ENCODE measurements at regions not wholly inside any gene's neighbourhood (a gene's known extent, or its start where the extent isn't known, plus 50 kb on each side); places are given as distances from the start of the nearest gene placed in this dataset.

GRCh38 chr2:133927894-133928293 lies 326.0 kb upstream of the MGAT5 start:
- WGBS, 2 donors = 64 to 71% methylated on average over 2 of the region's 2 CpGs
- intact Hi-C loops (cut with DNase I) = no loop called here
- DNase-seq (no peak), ATAC-seq (no peak)
- H3K4me1 ChIP-seq = no peaks in the 10 kb centered on the region
- no peak overlapping the region for H3K27ac ChIP-seq
- no peak overlapping the region for H3K4me3 ChIP-seq
- H3K27me3 ChIP-seq = no peaks in the 10 kb centered on the region
- TF ChIP-seq, protein P1, sequence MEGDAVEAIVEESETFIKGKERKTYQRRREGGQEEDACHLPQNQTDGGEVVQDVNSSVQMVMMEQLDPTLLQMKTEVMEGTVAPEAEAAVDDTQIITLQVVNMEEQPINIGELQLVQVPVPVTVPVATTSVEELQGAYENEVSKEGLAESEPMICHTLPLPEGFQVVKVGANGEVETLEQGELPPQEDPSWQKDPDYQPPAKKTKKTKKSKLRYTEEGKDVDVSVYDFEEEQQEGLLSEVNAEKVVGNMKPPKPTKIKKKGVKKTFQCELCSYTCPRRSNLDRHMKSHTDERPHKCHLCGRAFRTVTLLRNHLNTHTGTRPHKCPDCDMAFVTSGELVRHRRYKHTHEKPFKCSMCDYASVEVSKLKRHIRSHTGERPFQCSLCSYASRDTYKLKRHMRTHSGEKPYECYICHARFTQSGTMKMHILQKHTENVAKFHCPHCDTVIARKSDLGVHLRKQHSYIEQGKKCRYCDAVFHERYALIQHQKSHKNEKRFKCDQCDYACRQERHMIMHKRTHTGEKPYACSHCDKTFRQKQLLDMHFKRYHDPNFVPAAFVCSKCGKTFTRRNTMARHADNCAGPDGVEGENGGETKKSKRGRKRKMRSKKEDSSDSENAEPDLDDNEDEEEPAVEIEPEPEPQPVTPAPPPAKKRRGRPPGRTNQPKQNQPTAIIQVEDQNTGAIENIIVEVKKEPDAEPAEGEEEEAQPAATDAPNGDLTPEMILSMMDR (IDR thresholded peaks at IDR 0.05) = no peak
- no peak for TF ChIP-seq POLR2A (IDR thresholded peaks at IDR 0.05)
- H3K36me3 ChIP-seq (replicated peaks in 1 of 2; ENCODE audit: insufficient read depth in 1 of 2, low read depth in 2 of 2) = no peaks in the 10 kb centered on the region
- H3K9me3 ChIP-seq = no peaks in the 10 kb centered on the region

DNA sequence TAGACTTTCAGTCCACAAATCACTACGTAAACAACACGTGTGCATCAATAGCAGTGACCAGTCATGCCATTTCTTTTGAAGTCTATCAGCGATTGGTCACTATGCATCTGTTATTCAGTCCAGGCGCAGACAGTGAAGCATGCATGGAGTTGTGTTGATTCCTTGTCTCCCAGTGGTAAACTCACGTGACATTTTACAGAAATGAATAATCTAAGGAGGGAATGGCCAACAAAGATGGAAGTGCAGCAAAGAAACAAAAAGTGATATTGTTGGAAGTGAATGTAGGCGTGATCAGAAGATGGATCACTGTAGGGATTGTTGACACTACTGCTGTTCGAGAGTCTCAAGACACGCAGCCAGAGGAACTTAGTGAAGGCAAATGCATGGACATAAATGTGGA lies 317.8 kb upstream of the MGAT5 start:
- ATAC-seq (no peak), DNase-seq (no peak)
- no peak overlapping the region for H3K27ac ChIP-seq
- no peaks in the 10 kb centered on the region for H3K4me1 ChIP-seq
- H3K36me3 ChIP-seq (replicated peaks in 1 of 2; ENCODE audit: insufficient read depth in 1 of 2, low read depth in 2 of 2) = no peaks in the 10 kb centered on the region
- H3K4me3 ChIP-seq = no peak overlapping the region
- H3K27me3 ChIP-seq = no peaks in the 10 kb centered on the region
- H3K9me3 ChIP-seq = no peaks in the 10 kb centered on the region
- WGBS, 2 donors = 69 to 82% methylated on average over 8 of the region's 8 CpGs
- TF ChIP-seq, protein P1 (IDR thresholded peaks at IDR 0.05) = no peak
- no peak for TF ChIP-seq POLR2A (IDR thresholded peaks at IDR 0.05)
- intact Hi-C loops (cut with DNase I) = no loop called here

DNA sequence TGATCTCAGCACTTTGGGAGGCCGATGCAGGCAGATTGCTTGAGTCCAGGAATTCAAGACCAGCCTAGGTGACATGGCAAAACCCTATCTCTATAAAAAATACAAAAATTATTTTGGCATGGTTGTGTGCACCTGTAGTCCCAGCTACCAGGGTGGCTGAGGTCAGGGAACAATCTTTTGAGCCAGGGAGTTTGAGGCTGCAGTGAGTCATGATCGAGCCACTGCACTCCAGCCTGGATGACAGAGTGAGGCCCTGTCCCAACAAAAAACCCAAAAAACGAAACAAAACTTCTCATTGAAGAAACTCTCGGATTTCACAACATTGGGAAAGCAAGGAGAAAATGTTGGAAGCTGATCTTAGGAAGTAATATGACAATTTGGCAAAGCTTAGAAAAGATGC lies 317.3 kb upstream of the MGAT5 start:
- Histone ChIP-seq H3K4me3 (no peak overlapping the region), H3K9me3 (no peaks in the 10 kb centered on the region), H3K36me3 (replicated peaks in 1 of 2; ENCODE audit: insufficient read depth in 1 of 2, low read depth in 2 of 2) (no peaks in the 10 kb centered on the region), H3K27me3 (no peaks in the 10 kb centered on the region), H3K27ac (no peak overlapping the region), H3K4me1 (no peaks in the 10 kb centered on the region)
- WGBS, 2 donors = 57 to 60% methylated on average over 4 of the region's 4 CpGs
- intact Hi-C loops (cut with DNase I) = no loop called here
- no peak for DNase-seq
- TF ChIP-seq, protein P1 (IDR thresholded peaks at IDR 0.05) = no peak
- TF ChIP-seq POLR2A (IDR thresholded peaks at IDR 0.05) = no peak
- ATAC-seq = no peak

DNA sequence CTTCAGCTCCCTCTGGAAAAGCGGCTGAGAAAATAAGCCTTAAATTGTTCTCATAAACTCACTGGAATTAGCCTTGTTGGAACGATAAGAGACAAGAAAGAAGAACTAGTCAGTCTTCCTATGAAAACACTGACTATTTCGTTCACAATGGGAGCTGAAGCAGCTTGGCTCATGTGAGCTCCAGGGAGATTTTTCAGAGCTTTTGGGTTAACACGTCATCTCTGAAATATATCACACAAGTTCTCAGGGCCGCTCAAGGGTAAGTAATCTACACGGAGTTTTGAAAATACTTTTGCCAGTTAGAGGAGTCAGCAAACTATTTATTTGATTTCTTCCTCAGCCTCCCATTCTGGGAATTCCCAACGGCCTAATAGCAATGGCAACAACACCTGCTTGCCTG lies 316.2 kb upstream of the MGAT5 start:
- DNase-seq = no peak
- Histone ChIP-seq H3K27ac (no peak overlapping the region), H3K4me1 (no peaks in the 10 kb centered on the region), H3K27me3 (no peaks in the 10 kb centered on the region), H3K36me3 (replicated peaks in 1 of 2; ENCODE audit: insufficient read depth in 1 of 2, low read depth in 2 of 2) (no peaks in the 10 kb centered on the region), H3K4me3 (no peak overlapping the region), H3K9me3 (no peaks in the 10 kb centered on the region)
- no peak for ATAC-seq
- TF ChIP-seq POLR2A (IDR thresholded peaks at IDR 0.05) = no peak
- TF ChIP-seq, protein P1 (IDR thresholded peaks at IDR 0.05) = no peak
- 50 to 54% methylated on average over 7 of the region's 7 CpGs for WGBS, 2 donors
- intact Hi-C loops (cut with DNase I) = no loop called here

DNA sequence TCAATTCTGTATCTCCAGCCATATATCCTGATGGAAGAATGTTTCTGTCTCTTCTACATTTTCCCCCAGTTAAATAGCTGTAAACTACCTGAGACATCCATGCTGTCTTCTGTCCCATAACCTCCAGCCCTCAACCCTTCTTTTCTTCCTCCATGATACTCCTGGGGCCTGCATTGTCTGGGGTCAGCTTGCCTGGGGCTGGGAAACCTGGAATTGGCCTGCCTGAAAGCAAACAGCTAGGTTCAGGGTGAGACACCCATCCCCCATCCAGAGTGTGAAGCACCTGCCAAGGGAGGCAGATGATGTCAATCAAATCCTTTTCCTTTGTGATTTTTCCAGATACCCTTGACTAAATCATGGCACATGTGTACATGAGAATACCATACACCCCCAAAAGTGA lies 313.7 kb upstream of the MGAT5 start:
- intact Hi-C loops (cut with DNase I) = no loop called here
- ATAC-seq = no peak
- Histone ChIP-seq H3K9me3 (no peaks in the 10 kb centered on the region), H3K27ac (no peak overlapping the region), H3K4me3 (no peak overlapping the region), H3K4me1 (no peaks in the 10 kb centered on the region), H3K27me3 (no peaks in the 10 kb centered on the region), H3K36me3 (replicated peaks in 1 of 2; ENCODE audit: insufficient read depth in 1 of 2, low read depth in 2 of 2) (no peaks in the 10 kb centered on the region)
- no peak for DNase-seq
- no peak for TF ChIP-seq POLR2A (IDR thresholded peaks at IDR 0.05)
- TF ChIP-seq, protein P1 (IDR thresholded peaks at IDR 0.05) = no peak
